Adrenal gland (tissue), 9 donors: ENCODE measurements at regions not wholly inside any gene's neighbourhood (a gene's known extent, or its start where the extent isn't known, plus 50 kb on each side); places are given as distances from the start of the nearest gene placed in this dataset.

Experiments
- DNase-seq, 7 donors: peaks; one replicate each; pipeline ENCODE4 v3.0.0-alpha.2; 2019 to 2020
- H3K27ac ChIP-seq, 5 donors: fragments of 200-600 bp; sonication (generic) in 4 of 5; 1 replicate in 3 of 5; 2 replicates in 2 of 5; pipeline versions ENCODE4 v1.5.1 to v1.8.0; 2016 to 2020; ENCODE audit warnings: mild to moderate bottlenecking in 1 of 5
- H3K27me3 ChIP-seq: fragments of 200-600 bp; 2 replicates; pipeline ENCODE4 v1.8.0; 2021
- H3K36me3 ChIP-seq, 2 donors: fragments of 200-600 bp; replicated peaks in 1 of 2; 1 replicate in 1 of 2; 2 replicates in 1 of 2; pipeline versions ENCODE4 v1.5.1 to v1.8.0; 2018 to 2022
- H3K4me1 ChIP-seq, 2 donors: fragments of 200-600 bp; replicated peaks in 1 of 2; 1 replicate in 1 of 2; 2 replicates in 1 of 2; pipeline versions ENCODE4 v1.5.1 to v1.8.0; 2018 to 2021
- H3K4me3 ChIP-seq, 4 donors: fragments of 200-600 bp; sonication (generic) in 3 of 4; one replicate each; pipeline ENCODE4 v1.5.1; 2016 to 2018
- H3K9me3 ChIP-seq, 3 donors: fragments of 200-600 bp; sonication (generic) in 1 of 3; replicated peaks in 1 of 3; 1 replicate in 2 of 3; 2 replicates in 1 of 3; pipeline versions ENCODE4 v1.5.1 to v1.8.0; 2016 to 2021
- CTCF ChIP-seq, 6 experiments: fragments of 450-650 bp in 4 of 6; fragments of 200-600 bp in 2 of 6; sonication (generic) in 1 of 6; IDR thresholded peaks; 1 replicate in 5 of 6; 2 replicates in 1 of 6; pipeline versions ENCODE4 v1.5.1 to v1.8.0; 2016 to 2021; ENCODE audit warnings: antibody characterized with exemption in 6 of 6, mild to moderate bottlenecking in 2 of 6, moderate library complexity in 1 of 6
- POLR2A ChIP-seq, 2 donors: fragments of 450-650 bp; IDR thresholded peaks; one replicate each; pipeline ENCODE4 v1.6.1; 2017; ENCODE audit warnings: antibody characterized with exemption in 2 of 2, mild to moderate bottlenecking in 2 of 2, moderate library complexity in 1 of 2
- WGBS, 4 donors: extraction: QIAGEN DNeasy Blood & Tissue Kit in 2 of 4; methylation state at CpG; one replicate each; pipeline versions ENCODE4 v1.1.5 to v1.1.7; 2013 to 2017; 5-methylcytosine and 5-hydroxymethylcytosine counted together
- intact Hi-C, 2 donors: fragments of 100-400 bp; cut with DNase I; formaldehyde crosslinking; loops; one replicate each; pipeline versions ENCODE4 v1.14.1 to v1.15.0; 2022 to 2023
- donor health status: healthy with polysubstance abuse.
- donor health status: Bipolar disorder and iron deficiency.
- donor health status: DM: yes; HTN: yes; CAD: no.
- donor health status: DM: no; HTN: no; CAD: no.
- donor health status: DM: no; HTN: no; CAD: no.

GRCh38 chr1:29565490-29565889 is 329.2 kb downstream of the PTPRU start:
- TF ChIP-seq CTCF (IDR thresholded peaks at IDR 0.05) = no peak
- no peak for TF ChIP-seq POLR2A (IDR thresholded peaks at IDR 0.05)
- intact Hi-C loops = no loop called here
- WGBS, 4 donors = 82 to 100% (median 95%) methylated on average over 1 of the region's 1 CpG
- H3K4me1 ChIP-seq = no peaks in the 10 kb centered on the region
- no peak for DNase-seq
- H3K27me3 ChIP-seq = no peaks in the 10 kb centered on the region
- H3K27ac ChIP-seq = no peak overlapping the region
- no peaks in the 10 kb centered on the region for H3K36me3 ChIP-seq
- no peak overlapping the region for H3K4me3 ChIP-seq
- H3K9me3 ChIP-seq = peaks cover 0 to 14% (median 0%) of the 10 kb centered on the region in 3 donors

GRCh38 chr1:29563571-29563970 is 327.2 kb downstream of the PTPRU start:
- intact Hi-C loops = no loop called here
- Histone ChIP-seq H3K27me3 (no peaks in the 10 kb centered on the region), H3K4me3 (no peak overlapping the region), H3K4me1 (no peaks in the 10 kb centered on the region), H3K36me3 (no peaks in the 10 kb centered on the region), H3K27ac (no peak overlapping the region), H3K9me3 (peaks cover 0 to 14% (median 0%) of the 10 kb centered on the region in 3 donors)
- WGBS, 4 donors = 73 to 86% (median 80%) methylated on average over 4 of the region's 4 CpGs
- TF ChIP-seq CTCF (IDR thresholded peaks at IDR 0.05) (no peak), POLR2A (IDR thresholded peaks at IDR 0.05) (no peak)
- DNase-seq = no peak

GRCh38 chr1:29563092-29563491 is 326.8 kb downstream of the PTPRU start:
- DNase-seq = no peak
- Histone ChIP-seq H3K9me3 (peaks cover 0 to 14% (median 0%) of the 10 kb centered on the region in 3 donors), H3K27ac (no peak overlapping the region), H3K4me1 (no peaks in the 10 kb centered on the region), H3K36me3 (no peaks in the 10 kb centered on the region), H3K4me3 (no peak overlapping the region), H3K27me3 (no peaks in the 10 kb centered on the region)
- TF ChIP-seq CTCF (IDR thresholded peaks at IDR 0.05) (no peak), POLR2A (IDR thresholded peaks at IDR 0.05) (no peak)
- 67 to 82% (median 75%) methylated on average over 3 of the region's 3 CpGs for WGBS, 4 donors
- intact Hi-C loops = no loop called here

GRCh38 chr1:29559056-29559455 is 322.7 kb downstream of the PTPRU start:
- Histone ChIP-seq H3K9me3 (no peaks in the 10 kb centered on the region), H3K36me3 (no peaks in the 10 kb centered on the region), H3K4me1 (no peaks in the 10 kb centered on the region), H3K27ac (no peak overlapping the region), H3K4me3 (no peak overlapping the region), H3K27me3 (no peaks in the 10 kb centered on the region)
- 47 to 76% (median 73%) methylated on average over 2 to 3 of the region's 3 CpGs for WGBS, 4 donors
- intact Hi-C loops = no loop called here
- TF ChIP-seq POLR2A (IDR thresholded peaks at IDR 0.05) (no peak), CTCF (IDR thresholded peaks at IDR 0.05) (no peak)
- no peak for DNase-seq
